HepG2 (cell line): ENCODE measurements at regions not wholly inside any gene's neighbourhood (a gene's known extent, or its start where the extent isn't known, plus 50 kb on each side); places are given as distances from the start of the nearest gene placed in this dataset.

Source experiments
- CTCF ChIP-seq: sonication (generic); formaldehyde crosslinking; IDR thresholded peaks from 2 replicates; pipeline ENCODE4 v1.5.0; 2020; ENCODE audit warnings: mild to moderate bottlenecking, missing genetic modification reagents, moderate library complexity
- POLR2A ChIP-seq, 2 experiments: IDR thresholded peaks; 2 replicates each; pipeline ENCODE4 v1.6.1; 2011; ENCODE audit warnings: low read depth in 2 of 2, low read length in 2 of 2, mild to moderate bottlenecking in 1 of 2, moderate library complexity in 1 of 2; ENCODE audit not compliant: insufficient read depth in 1 of 2

GRCh38 chr15:62719316-62719715, 323.2 kb upstream of the TPM1 start:
- TF ChIP-seq CTCF (CRISPR knock-in tag) (no peak), POLR2A (IDR thresholded peaks at IDR 0.05; ENCODE audit: insufficient read depth in 1 of 2, low read depth in 2 of 2, low read length in 2 of 2) (no peak)
